GM12875 (cell line): ENCODE measurements at regions not wholly inside any gene's neighbourhood (a gene's known extent, or its start where the extent isn't known, plus 50 kb on each side); places are given as distances from the start of the nearest gene placed in this dataset.
A peak's percentile ranks its signal among the peaks of the same experiment; 100 is the strongest.

ENCODE experiments used
- H3K4me3 ChIP-seq: one replicate; pipeline ENCODE4 v1.5.1; 2011; ENCODE audit warnings: low read depth, low read length, control low read depth
- TF ChIP-seq, protein P1 (sequence below): IDR thresholded peaks from 2 replicates; pipeline ENCODE4 v1.5.1; 2011; ENCODE audit warnings: low read depth, mild to moderate bottlenecking, control low read depth, inconsistent platforms, low read length, moderate library complexity, borderline replicate concordance; ENCODE audit not compliant: insufficient read depth

DNA sequence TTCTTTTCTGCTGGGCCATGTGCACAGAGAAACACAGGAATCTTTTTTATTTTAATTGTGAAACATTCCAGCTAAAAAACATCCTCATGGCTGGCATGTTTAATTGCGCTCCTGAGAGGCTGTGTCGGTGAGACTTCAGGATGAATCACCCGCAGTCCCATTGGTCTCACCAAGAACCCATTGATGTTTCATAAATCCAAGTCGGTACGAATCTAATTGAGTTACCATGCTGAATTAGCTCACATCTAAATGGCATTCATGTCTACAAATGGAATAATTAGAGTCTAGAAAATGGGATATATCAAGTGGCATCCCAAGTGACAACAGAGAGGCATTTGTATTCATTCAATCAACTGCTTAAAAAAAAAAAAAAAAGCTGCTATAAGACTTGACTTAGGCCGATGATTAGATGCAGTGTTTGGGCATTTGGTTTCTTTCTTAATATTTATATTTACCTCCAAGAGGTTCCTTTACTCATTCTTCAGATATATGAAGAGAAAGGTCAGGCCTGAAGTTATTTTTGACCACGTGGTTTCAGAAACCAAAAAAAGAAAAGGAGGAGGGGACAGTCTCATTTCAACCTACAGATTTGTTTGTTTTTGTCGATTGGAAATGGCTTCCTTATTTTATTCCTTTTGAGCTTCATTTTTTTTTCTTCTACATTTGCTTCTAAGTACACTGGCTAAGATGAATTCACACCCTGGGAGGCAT, 79.1 kb upstream of the FOXB1 start:
- TF ChIP-seq, protein P1, sequence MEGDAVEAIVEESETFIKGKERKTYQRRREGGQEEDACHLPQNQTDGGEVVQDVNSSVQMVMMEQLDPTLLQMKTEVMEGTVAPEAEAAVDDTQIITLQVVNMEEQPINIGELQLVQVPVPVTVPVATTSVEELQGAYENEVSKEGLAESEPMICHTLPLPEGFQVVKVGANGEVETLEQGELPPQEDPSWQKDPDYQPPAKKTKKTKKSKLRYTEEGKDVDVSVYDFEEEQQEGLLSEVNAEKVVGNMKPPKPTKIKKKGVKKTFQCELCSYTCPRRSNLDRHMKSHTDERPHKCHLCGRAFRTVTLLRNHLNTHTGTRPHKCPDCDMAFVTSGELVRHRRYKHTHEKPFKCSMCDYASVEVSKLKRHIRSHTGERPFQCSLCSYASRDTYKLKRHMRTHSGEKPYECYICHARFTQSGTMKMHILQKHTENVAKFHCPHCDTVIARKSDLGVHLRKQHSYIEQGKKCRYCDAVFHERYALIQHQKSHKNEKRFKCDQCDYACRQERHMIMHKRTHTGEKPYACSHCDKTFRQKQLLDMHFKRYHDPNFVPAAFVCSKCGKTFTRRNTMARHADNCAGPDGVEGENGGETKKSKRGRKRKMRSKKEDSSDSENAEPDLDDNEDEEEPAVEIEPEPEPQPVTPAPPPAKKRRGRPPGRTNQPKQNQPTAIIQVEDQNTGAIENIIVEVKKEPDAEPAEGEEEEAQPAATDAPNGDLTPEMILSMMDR: no peak
- no peak overlapping the region for H3K4me3 ChIP-seq

DNA sequence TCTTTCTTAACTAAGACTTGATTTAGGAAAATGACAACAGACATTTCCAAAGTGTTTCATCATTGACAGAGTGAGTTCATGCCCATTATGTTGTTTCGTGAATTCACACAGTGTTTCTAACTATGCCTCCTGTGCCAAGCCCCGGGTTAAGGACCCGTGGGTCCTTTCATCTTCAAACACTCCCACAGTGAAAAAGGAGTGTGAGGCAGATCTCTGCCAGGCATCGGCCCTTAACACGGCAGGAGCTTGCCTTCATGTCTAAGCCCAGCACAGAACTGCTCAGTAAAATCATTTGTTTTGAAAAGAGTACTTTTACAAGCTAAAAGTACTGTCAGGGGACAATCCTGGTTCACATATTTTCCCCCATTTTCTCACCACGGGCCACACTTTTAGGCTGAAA, 80.0 kb upstream of the FOXB1 start:
- no peak overlapping the region for H3K4me3 ChIP-seq
- TF ChIP-seq, protein P1: no peak

DNA sequence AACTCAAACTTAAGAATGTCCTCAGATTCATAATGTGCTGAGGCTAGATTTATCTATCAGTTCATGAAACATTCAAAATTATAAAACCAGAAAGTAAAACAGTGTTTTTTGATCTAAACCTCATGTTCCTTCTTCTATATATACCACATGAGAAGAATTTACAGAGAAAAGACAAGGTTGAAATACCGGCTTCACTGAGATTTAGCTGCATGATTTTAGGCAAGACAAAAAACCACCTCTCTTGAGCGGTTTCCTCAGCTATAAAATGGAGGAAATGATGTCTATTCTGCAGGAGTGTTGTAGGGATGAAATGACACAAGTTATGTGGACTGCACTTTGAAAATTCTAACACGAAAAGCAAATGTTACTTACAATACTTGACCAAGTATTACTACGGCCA, 80.6 kb upstream of the FOXB1 start:
- TF ChIP-seq, protein P1: no peak
- no peak overlapping the region for H3K4me3 ChIP-seq

DNA sequence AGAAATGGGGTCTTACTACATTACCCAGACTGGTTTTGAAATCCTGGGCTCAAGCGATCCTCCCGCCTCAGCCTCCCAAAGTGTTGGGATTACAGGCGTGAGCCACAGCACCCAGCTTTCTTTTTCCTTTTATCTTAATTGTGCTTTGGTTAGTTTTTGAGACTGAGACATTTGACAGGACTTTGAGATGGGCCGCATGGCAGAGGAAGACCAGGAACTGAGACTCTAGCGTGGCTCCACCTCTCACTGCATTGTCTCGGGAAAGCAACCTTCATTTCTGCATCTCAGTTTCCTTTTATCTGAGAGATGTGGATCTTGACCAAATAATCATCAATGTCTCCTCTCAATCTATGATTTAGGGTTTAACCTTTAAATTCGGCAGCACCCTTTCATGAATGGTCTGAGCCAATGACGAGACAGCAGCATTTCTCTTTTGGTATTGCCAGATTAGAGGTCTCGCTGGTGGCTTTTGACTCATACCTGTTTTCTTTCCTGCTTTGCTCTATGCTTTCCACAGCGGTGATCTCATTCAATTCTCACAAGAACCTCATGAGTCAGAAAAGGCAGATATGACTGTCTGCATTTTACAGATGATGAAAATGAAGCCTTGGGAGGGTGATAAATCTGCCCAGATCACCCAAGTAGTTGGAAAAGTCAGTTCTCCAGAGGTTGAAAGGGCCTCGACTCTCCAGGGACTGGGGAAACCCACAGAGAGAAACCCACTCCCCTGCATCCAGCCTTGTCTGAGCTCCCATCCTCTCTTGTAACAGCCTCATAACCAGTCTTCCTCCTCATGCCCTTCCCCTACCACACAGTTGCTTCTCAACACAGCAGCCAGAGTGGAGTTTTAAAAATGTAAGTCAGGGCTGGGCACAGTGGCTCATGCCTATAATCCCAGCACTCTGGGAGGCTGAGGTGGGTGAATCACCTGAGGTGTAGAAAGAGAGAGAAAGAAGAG, 84.8 kb upstream of the FOXB1 start:
- TF ChIP-seq, protein P1: no peak
- H3K4me3 ChIP-seq: peak overlapping the region; percentile 29

DNA sequence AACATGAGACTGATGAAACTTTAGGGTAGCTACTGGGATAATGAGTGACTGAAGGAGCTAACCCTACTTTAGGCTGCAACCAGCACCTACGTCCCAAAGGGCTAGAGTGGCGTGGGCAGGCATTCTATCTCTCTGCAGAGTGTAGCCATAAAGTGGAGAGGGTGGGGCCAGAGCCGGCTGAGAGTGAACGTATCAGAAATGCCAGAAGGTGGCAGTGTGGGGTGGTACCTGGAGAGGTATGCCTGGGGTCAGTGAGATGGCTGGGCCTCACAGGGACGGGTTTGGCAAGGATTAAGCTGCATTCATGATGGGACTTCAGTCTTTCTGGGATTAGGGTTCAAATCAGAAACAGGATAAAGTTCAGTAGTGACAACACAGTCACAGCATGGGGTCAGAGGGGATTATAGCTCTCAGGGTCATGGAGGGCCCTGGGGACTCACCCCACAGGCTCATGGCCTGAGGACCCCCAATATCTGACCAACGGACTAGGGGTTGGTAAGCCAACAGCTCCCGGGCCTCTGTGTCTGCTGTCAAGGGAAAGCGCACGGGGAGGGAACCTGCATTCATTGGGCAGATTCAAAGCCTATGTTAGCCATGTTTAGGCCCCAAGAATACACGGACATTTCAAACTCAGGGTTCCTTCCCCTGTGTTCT, 86.5 kb upstream of the FOXB1 start:
- no peak overlapping the region for H3K4me3 ChIP-seq
- TF ChIP-seq, protein P1: peak; percentile 62

DNA sequence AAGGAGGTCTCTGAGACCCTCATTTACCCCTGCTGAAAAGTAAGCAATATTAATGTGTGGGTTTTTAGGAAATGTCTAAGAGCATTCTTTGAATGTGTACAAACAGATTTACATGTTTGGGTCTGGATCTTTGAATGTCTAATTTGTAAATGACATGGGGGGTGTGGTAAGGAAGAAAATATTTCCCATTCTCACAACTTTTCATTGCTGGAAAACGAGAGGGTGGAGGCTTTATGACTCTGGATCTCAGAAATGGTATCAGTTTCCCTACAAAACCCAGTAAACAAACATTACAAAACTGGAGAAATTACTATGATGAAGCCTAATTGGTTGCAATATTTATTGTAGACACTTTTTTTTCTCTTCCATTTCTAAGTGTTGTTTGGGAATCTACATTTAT, 98.1 kb upstream of the FOXB1 start:
- H3K4me3 ChIP-seq: no peak overlapping the region
- TF ChIP-seq, protein P1: no peak

DNA sequence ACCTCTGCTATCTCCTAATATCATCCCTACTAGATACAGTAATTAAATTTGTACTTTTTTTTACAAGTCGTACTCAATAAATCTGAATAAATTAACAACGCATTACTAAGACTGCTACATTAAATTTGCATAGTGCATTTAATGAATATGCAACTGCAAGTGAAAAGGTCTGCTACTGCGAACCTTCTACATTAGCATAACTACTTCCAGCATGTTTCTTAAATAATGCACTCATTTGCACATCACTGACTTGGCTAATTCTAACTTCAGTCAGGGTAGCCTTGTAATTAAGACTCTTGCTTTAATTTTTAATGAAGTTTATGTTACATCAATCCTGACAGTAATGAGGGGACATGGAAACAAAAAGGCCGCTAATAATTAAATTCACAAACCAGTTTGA, 98.9 kb upstream of the FOXB1 start:
- no peak overlapping the region for H3K4me3 ChIP-seq
- TF ChIP-seq, protein P1: no peak
